ENCODE measurements at regions not wholly inside any gene's neighbourhood (a gene's known extent, or its start where the extent isn't known, plus 50 kb on each side); places are given as distances from the start of the nearest gene placed in this dataset. TPM values are rescaled to one million over a fixed set of nuclear protein-coding genes. Genes with fewer than 3 reads are reported as not detected.

GRCh38 chr6:24069526-24069925 is 56.5 kb upstream of the NRSN1 start:
- Mint-ChIP-seq H3K27ac (no peak overlapping the region), H3K4me1 (peaks cover 6% of the 10 kb centered on the region), H3K4me3 (no peak overlapping the region), H3K36me3 (no peaks in the 10 kb centered on the region), H3K9me3 (no peaks in the 10 kb centered on the region), H3K27me3 (ENCODE audit: insufficient read depth, low read depth) (no peaks in the 10 kb centered on the region)
- no peak for DNase-seq (ENCODE audit: low spot score)
- Histone ChIP-seq H3K4me2 (no peak overlapping the region), H3K4me1 (no peaks in the 10 kb centered on the region), H4K20me1 (ENCODE audit: low read depth) (no peaks in the 10 kb centered on the region), H3K36me3 (no peaks in the 10 kb centered on the region), H3K27ac (no peak overlapping the region), H3K79me2 (ENCODE audit: low read depth) (no peaks in the 10 kb centered on the region), H3K9me3 (ENCODE audit: low read depth) (no peaks in the 10 kb centered on the region), H3K4me3 (no peak overlapping the region), H3K27me3 (no peaks in the 10 kb centered on the region), H3K9ac (no peak overlapping the region), H2AFZ (replicated peaks) (no peak overlapping the region), H3F3A (ENCODE audit: low read depth) (no peaks in the 10 kb centered on the region)
- TF ChIP-seq EZH2 (IDR thresholded peaks at IDR 0.05): no peak
- TF ChIP-seq EZH2phosphoT487 (IDR thresholded peaks at IDR 0.05): no peak
- TF ChIP-seq, protein P1, sequence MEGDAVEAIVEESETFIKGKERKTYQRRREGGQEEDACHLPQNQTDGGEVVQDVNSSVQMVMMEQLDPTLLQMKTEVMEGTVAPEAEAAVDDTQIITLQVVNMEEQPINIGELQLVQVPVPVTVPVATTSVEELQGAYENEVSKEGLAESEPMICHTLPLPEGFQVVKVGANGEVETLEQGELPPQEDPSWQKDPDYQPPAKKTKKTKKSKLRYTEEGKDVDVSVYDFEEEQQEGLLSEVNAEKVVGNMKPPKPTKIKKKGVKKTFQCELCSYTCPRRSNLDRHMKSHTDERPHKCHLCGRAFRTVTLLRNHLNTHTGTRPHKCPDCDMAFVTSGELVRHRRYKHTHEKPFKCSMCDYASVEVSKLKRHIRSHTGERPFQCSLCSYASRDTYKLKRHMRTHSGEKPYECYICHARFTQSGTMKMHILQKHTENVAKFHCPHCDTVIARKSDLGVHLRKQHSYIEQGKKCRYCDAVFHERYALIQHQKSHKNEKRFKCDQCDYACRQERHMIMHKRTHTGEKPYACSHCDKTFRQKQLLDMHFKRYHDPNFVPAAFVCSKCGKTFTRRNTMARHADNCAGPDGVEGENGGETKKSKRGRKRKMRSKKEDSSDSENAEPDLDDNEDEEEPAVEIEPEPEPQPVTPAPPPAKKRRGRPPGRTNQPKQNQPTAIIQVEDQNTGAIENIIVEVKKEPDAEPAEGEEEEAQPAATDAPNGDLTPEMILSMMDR (IDR thresholded peaks at IDR 0.05): no peak

- Histone ChIP-seq H3F3A (ENCODE audit: low read depth) (no peaks in the 10 kb centered on the region), H3K27ac (no peak overlapping the region), H3K36me3 (no peaks in the 10 kb centered on the region), H3K27me3 (no peaks in the 10 kb centered on the region), H3K4me3 (no peak overlapping the region), H3K4me1 (no peaks in the 10 kb centered on the region), H3K4me2 (no peak overlapping the region), H3K9ac (no peak overlapping the region), H2AFZ (replicated peaks) (no peak overlapping the region), H3K9me3 (ENCODE audit: low read depth) (no peaks in the 10 kb centered on the region), H3K79me2 (ENCODE audit: low read depth) (no peaks in the 10 kb centered on the region), H4K20me1 (ENCODE audit: low read depth) (no peaks in the 10 kb centered on the region)
- H3K36me3 Mint-ChIP-seq: no peaks in the 10 kb centered on the region
- TF ChIP-seq, protein P1 (IDR thresholded peaks at IDR 0.05): no peak
- TF ChIP-seq EZH2phosphoT487 (IDR thresholded peaks at IDR 0.05): no peak
- TF ChIP-seq EZH2 (IDR thresholded peaks at IDR 0.05): no peak
- H3K27ac Mint-ChIP-seq: no peak overlapping the region
- no peak overlapping the region for H3K4me3 Mint-ChIP-seq
- H3K4me1 Mint-ChIP-seq: peaks cover 9% of the 10 kb centered on the region
- no peaks in the 10 kb centered on the region for H3K27me3 Mint-ChIP-seq (ENCODE audit: insufficient read depth, low read depth)
- H3K9me3 Mint-ChIP-seq: no peaks in the 10 kb centered on the region
- no peak for DNase-seq (ENCODE audit: low spot score)
Measured at GRCh38 chr6:24072038-24072746, 53.8 kb upstream of the NRSN1 start.

DNA sequence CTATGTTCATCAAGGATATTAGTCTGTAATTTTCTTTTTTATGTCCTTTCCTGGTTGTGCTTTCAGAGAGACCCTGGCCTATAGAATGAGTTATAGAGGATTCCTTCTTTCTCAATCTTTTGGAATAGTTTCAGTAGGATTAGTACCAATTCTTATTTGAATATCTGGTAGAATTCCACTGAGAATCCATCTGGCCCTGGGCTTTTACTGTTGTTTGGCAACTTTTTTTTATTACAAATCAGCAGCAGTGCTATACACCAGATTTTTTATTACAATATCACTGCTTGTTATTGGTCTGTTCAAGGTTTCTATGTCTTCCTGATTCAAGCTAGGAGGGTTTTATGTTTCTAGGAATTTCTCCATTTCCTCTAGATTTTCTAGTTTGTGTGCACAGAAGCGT is 50.0 kb upstream of the NRSN1 start:
- no peak overlapping the region for H3K4me3 ChIP-seq
- H3K9me3 ChIP-seq (ENCODE audit: low read depth): no peaks in the 10 kb centered on the region
- H3K79me2 ChIP-seq (ENCODE audit: low read depth): no peaks in the 10 kb centered on the region
- H4K20me1 ChIP-seq (ENCODE audit: low read depth): no peaks in the 10 kb centered on the region
- no peak overlapping the region for H3K9ac ChIP-seq
- no peak for TF ChIP-seq EZH2 (IDR thresholded peaks at IDR 0.05)
- no peak for TF ChIP-seq EZH2phosphoT487 (IDR thresholded peaks at IDR 0.05)
- Mint-ChIP-seq H3K4me1 (peaks cover 8% of the 10 kb centered on the region), H3K9me3 (no peaks in the 10 kb centered on the region), H3K36me3 (no peaks in the 10 kb centered on the region), H3K4me3 (no peak overlapping the region), H3K27ac (no peak overlapping the region), H3K27me3 (ENCODE audit: insufficient read depth, low read depth) (no peaks in the 10 kb centered on the region)
- no peak overlapping the region for H3K27ac ChIP-seq
- DNase-seq (ENCODE audit: low spot score): no peak
- H2AFZ ChIP-seq (replicated peaks): peak overlapping the region; percentile 63
- no peak overlapping the region for H3K4me2 ChIP-seq
- no peaks in the 10 kb centered on the region for H3K27me3 ChIP-seq
- no peaks in the 10 kb centered on the region for H3F3A ChIP-seq (ENCODE audit: low read depth)
- H3K36me3 ChIP-seq: no peaks in the 10 kb centered on the region
- no peaks in the 10 kb centered on the region for H3K4me1 ChIP-seq

Small RNAs in the stretch of these regions (small RNA-seq; reads per million reads assigned to genes)
- gene AL133270.1: not detected
- not detected for gene RNU6-1060P
- gene SPTLC1P2: not detected

All from neural progenitor cell (in vitro differentiated cells).